SK-N-SH treated with all-trans-retinoic acid at 6 μM for 48 hours (cell line): ENCODE measurements at regions not wholly inside any gene's neighbourhood (a gene's known extent, or its start where the extent isn't known, plus 50 kb on each side); places are given as distances from the start of the nearest gene placed in this dataset.

ENCODE experiments used
- ATAC-seq: fragments of 200-7000 bp; cut with Tn5 transposase; 3 replicates; pipeline ENCODE4 v1.9.1; 2020; ENCODE audit warnings: mild to moderate bottlenecking, moderate library complexity
- ARNTL ChIP-seq: fragments of 450-650 bp; formaldehyde crosslinking; IDR thresholded peaks from 2 replicates; pipeline ENCODE4 v1.5.0; 2020; ENCODE audit warnings: low read depth, mild to moderate bottlenecking, moderate library complexity, borderline replicate concordance
- CSDC2 ChIP-seq: fragments of 250-450 bp; sonication (Bioruptor Pico); IDR thresholded peaks from 2 replicates; pipeline ENCODE4 v1.5.0; 2020; ENCODE audit warnings: mild to moderate bottlenecking, moderate library complexity
- ESRRG ChIP-seq: fragments of 250-450 bp; sonication (Bioruptor Pico); IDR thresholded peaks from 2 replicates; pipeline ENCODE4 v1.6.1; 2021; ENCODE audit warnings: mild to moderate bottlenecking
- GLIS3 ChIP-seq: fragments of 250-450 bp; sonication (Bioruptor Pico); IDR thresholded peaks from 2 replicates; pipeline ENCODE4 v1.5.0; 2020; ENCODE audit warnings: mild to moderate bottlenecking, moderate library complexity
- ISL1 ChIP-seq: fragments of 250-450 bp; sonication (Bioruptor Pico); IDR thresholded peaks from 2 replicates; pipeline ENCODE4 v2.1.2; 2022; ENCODE audit warnings: mild to moderate bottlenecking, moderate library complexity
- OSR1 ChIP-seq: fragments of 250-450 bp; sonication (Bioruptor Pico); IDR thresholded peaks from 2 replicates; pipeline ENCODE4 v1.8.0; 2022; ENCODE audit warnings: moderate library complexity, mild to moderate bottlenecking, inconsistent platforms
- PPARA ChIP-seq: fragments of 250-450 bp; sonication (Bioruptor Pico); IDR thresholded peaks from 2 replicates; pipeline ENCODE4 v1.5.0; 2020; ENCODE audit warnings: mild to moderate bottlenecking, borderline replicate concordance
- RARB ChIP-seq: fragments of 250-450 bp; sonication (Bioruptor Pico); IDR thresholded peaks from 2 replicates; pipeline ENCODE4 v1.8.0; 2021; ENCODE audit warnings: mild to moderate bottlenecking, moderate library complexity
- SNAI2 ChIP-seq: fragments of 250-450 bp; sonication (Bioruptor Pico); IDR thresholded peaks from 2 replicates; pipeline ENCODE4 v1.5.0; 2020; ENCODE audit warnings: mild to moderate bottlenecking, moderate library complexity
- TCF4 ChIP-seq: fragments of 250-450 bp; sonication (Bioruptor Pico); IDR thresholded peaks from 2 replicates; pipeline ENCODE4 v1.8.0; 2021; ENCODE audit warnings: mild to moderate bottlenecking, moderate library complexity, borderline replicate concordance
- TOX ChIP-seq: fragments of 250-450 bp; sonication (Bioruptor Pico); IDR thresholded peaks from 2 replicates; pipeline ENCODE4 v1.8.0; 2021; ENCODE audit warnings: mild to moderate bottlenecking, moderate library complexity, borderline replicate concordance
- ZC3H10 ChIP-seq: fragments of 250-450 bp; sonication (Bioruptor Pico); IDR thresholded peaks from 2 replicates; pipeline ENCODE4 v1.5.1; 2021; ENCODE audit warnings: mild to moderate bottlenecking, moderate library complexity
- ZFP30 ChIP-seq: fragments of 450-650 bp; formaldehyde crosslinking; IDR thresholded peaks from 2 replicates; pipeline ENCODE4 v1.5.0; 2022; ENCODE audit warnings: mild to moderate bottlenecking, moderate library complexity
- ZNF565 ChIP-seq: fragments of 450-650 bp; formaldehyde crosslinking; conservative IDR thresholded peaks from 2 replicates; pipeline ENCODE4 v1.5.0; 2020; ENCODE audit warnings: low read depth, mild to moderate bottlenecking, moderate library complexity
- ZNF70 ChIP-seq: fragments of 450-650 bp; formaldehyde crosslinking; IDR thresholded peaks from 2 replicates; pipeline ENCODE4 v1.5.0; 2020; ENCODE audit warnings: mild to moderate bottlenecking, moderate library complexity
- ZNF8 ChIP-seq: fragments of 450-650 bp; formaldehyde crosslinking; IDR thresholded peaks from 2 replicates; pipeline ENCODE4 v1.5.0; 2020; ENCODE audit warnings: mild to moderate bottlenecking, moderate library complexity
- TF ChIP-seq, protein P1 (sequence below): fragments of 250-450 bp; sonication (Bioruptor Pico); IDR thresholded peaks from 2 replicates; pipeline ENCODE4 v1.8.0; 2021; ENCODE audit warnings: low read depth, mild to moderate bottlenecking, moderate library complexity, borderline replicate concordance
- TF ChIP-seq, protein P2 (sequence below): fragments of 250-450 bp; sonication (Bioruptor Pico); IDR thresholded peaks from 2 replicates; pipeline ENCODE4 v1.5.1; 2021; ENCODE audit warnings: mild to moderate bottlenecking, moderate library complexity
- TF ChIP-seq, protein P3 (sequence below): fragments of 250-450 bp; sonication (Bioruptor Pico); IDR thresholded peaks from 2 replicates; pipeline ENCODE4 v1.5.1; 2020; ENCODE audit warnings: low read depth, mild to moderate bottlenecking, moderate library complexity
- TF ChIP-seq, protein P4 (sequence below): fragments of 250-450 bp; sonication (Bioruptor Pico); IDR thresholded peaks from 2 replicates; pipeline ENCODE4 v1.5.0; 2020; ENCODE audit warnings: mild to moderate bottlenecking, moderate library complexity
- TF ChIP-seq, protein P5 (sequence below): fragments of 250-450 bp; sonication (Bioruptor Pico); IDR thresholded peaks from 2 replicates; pipeline ENCODE4 v1.8.0; 2020; ENCODE audit warnings: mild to moderate bottlenecking, moderate library complexity, borderline replicate concordance

DNA sequence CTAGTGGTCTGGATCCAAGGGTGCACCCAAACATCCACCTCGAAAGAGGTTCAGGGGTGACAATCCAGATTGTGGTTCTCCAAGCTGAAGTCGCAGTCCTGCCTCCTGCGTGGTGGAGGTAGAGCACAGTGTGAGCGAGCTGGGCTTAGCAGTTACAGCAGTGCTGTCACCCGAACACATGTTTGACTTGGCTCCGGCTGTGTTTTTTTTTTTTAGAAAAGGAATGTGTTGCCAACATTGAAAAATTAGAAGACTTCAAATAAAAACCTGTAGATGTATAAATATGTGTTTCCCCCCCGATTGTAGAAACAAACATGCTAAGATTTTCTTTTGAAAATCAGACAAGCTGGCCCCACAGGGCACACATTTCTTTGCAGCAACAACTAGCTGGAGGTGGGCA lies 530.8 kb downstream of the SHQ1 start:
- ATAC-seq, result peak; percentile 35; the same call in 1 of the 3 replicates

DNA sequence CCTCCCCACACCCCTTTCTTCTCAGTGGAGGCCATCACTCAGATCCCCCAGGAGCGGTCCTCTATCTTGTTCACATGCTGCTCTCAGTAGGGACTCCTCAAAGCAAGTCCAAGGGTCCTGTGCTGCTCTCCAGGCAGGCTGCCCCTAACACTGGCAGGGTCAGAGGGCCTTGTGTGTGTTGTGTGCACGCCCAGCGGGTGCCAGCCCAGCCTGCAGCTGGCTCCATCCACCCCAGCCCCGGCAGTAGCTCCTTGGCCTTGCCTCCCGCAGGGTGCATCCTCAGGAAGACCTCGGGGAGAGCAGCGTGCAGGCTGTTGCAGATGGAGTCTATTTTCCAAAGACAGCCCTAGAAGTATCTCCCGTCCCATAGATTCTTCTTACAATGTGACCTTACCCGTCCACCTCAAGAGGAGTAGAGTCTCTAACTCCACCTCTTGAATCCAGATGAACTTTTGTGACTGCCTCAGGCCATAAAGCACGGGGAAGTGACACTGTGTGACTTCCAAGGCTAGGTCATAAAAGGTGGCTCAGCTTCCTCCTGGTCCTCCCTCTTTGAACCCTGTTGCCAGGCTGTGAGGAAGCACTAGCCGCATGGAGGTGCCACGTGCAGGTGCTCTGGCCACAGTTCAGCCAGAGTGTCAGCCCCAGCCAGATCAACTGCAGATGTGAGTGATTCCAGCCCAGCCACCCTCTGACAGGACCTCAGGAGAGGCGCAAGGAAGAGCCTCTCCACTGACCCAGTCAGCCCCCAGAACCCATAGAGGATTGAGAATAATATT lies 531.6 kb downstream of the SHQ1 start:
- no peak for ATAC-seq
- TF ChIP-seq ZFP30 (no peak), SNAI2 (CRISPR knock-in tag) (no peak), TCF4 (no peak), TOX (CRISPR knock-in tag) (no peak), ZNF70 (CRISPR knock-in tag) (no peak), PPARA (CRISPR knock-in tag) (no peak), CSDC2 (CRISPR knock-in tag) (no peak), OSR1 (CRISPR knock-in tag) (no peak), ISL1 (CRISPR knock-in tag) (no peak)
- TF ChIP-seq, protein P1, sequence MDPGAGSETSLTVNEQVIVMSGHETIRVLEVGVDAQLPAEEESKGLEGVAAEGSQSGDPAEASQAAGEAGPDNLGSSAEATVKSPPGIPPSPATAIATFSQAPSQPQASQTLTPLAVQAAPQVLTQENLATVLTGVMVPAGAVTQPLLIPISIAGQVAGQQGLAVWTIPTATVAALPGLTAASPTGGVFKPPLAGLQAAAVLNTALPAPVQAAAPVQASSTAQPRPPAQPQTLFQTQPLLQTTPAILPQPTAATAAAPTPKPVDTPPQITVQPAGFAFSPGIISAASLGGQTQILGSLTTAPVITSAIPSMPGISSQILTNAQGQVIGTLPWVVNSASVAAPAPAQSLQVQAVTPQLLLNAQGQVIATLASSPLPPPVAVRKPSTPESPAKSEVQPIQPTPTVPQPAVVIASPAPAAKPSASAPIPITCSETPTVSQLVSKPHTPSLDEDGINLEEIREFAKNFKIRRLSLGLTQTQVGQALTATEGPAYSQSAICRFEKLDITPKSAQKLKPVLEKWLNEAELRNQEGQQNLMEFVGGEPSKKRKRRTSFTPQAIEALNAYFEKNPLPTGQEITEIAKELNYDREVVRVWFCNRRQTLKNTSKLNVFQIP (CRISPR knock-in tag), result no peak
- TF ChIP-seq, protein P2, sequence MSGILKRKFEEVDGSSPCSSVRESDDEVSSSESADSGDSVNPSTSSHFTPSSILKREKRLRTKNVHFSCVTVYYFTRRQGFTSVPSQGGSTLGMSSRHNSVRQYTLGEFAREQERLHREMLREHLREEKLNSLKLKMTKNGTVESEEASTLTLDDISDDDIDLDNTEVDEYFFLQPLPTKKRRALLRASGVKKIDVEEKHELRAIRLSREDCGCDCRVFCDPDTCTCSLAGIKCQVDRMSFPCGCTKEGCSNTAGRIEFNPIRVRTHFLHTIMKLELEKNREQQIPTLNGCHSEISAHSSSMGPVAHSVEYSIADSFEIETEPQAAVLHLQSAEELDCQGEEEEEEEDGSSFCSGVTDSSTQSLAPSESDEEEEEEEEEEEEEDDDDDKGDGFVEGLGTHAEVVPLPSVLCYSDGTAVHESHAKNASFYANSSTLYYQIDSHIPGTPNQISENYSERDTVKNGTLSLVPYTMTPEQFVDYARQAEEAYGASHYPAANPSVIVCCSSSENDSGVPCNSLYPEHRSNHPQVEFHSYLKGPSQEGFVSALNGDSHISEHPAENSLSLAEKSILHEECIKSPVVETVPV, result no peak

More for the DNA sequence above, 530.8 kb downstream of the SHQ1 start:
- TF ChIP-seq CSDC2 (CRISPR knock-in tag) (no peak), ZNF565 (CRISPR knock-in tag) (no peak), ESRRG (CRISPR knock-in tag) (no peak), RARB (no peak), GLIS3 (CRISPR knock-in tag) (no peak), ZNF8 (no peak), ZC3H10 (CRISPR knock-in tag) (no peak), OSR1 (CRISPR knock-in tag) (no peak), ZNF70 (CRISPR knock-in tag) (no peak), TOX (CRISPR knock-in tag) (no peak), ZFP30 (no peak), TCF4 (no peak), ISL1 (CRISPR knock-in tag) (no peak), ARNTL (CRISPR knock-in tag) (no peak)
- TF ChIP-seq, protein P3, sequence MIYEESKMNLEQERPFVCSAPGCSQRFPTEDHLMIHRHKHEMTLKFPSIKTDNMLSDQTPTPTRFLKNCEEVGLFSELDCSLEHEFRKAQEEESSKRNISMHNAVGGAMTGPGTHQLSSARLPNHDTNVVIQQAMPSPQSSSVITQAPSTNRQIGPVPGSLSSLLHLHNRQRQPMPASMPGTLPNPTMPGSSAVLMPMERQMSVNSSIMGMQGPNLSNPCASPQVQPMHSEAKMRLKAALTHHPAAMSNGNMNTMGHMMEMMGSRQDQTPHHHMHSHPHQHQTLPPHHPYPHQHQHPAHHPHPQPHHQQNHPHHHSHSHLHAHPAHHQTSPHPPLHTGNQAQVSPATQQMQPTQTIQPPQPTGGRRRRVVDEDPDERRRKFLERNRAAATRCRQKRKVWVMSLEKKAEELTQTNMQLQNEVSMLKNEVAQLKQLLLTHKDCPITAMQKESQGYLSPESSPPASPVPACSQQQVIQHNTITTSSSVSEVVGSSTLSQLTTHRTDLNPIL (CRISPR knock-in tag), result no peak
- TF ChIP-seq, protein P4, sequence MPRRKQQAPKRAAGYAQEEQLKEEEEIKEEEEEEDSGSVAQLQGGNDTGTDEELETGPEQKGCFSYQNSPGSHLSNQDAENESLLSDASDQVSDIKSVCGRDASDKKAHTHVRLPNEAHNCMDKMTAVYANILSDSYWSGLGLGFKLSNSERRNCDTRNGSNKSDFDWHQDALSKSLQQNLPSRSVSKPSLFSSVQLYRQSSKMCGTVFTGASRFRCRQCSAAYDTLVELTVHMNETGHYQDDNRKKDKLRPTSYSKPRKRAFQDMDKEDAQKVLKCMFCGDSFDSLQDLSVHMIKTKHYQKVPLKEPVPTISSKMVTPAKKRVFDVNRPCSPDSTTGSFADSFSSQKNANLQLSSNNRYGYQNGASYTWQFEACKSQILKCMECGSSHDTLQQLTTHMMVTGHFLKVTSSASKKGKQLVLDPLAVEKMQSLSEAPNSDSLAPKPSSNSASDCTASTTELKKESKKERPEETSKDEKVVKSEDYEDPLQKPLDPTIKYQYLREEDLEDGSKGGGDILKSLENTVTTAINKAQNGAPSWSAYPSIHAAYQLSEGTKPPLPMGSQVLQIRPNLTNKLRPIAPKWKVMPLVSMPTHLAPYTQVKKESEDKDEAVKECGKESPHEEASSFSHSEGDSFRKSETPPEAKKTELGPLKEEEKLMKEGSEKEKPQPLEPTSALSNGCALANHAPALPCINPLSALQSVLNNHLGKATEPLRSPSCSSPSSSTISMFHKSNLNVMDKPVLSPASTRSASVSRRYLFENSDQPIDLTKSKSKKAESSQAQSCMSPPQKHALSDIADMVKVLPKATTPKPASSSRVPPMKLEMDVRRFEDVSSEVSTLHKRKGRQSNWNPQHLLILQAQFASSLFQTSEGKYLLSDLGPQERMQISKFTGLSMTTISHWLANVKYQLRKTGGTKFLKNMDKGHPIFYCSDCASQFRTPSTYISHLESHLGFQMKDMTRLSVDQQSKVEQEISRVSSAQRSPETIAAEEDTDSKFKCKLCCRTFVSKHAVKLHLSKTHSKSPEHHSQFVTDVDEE (CRISPR knock-in tag), result no peak
- TF ChIP-seq, protein P1 (CRISPR knock-in tag), result no peak
- TF ChIP-seq, protein P2, result no peak
- TF ChIP-seq, protein P5, sequence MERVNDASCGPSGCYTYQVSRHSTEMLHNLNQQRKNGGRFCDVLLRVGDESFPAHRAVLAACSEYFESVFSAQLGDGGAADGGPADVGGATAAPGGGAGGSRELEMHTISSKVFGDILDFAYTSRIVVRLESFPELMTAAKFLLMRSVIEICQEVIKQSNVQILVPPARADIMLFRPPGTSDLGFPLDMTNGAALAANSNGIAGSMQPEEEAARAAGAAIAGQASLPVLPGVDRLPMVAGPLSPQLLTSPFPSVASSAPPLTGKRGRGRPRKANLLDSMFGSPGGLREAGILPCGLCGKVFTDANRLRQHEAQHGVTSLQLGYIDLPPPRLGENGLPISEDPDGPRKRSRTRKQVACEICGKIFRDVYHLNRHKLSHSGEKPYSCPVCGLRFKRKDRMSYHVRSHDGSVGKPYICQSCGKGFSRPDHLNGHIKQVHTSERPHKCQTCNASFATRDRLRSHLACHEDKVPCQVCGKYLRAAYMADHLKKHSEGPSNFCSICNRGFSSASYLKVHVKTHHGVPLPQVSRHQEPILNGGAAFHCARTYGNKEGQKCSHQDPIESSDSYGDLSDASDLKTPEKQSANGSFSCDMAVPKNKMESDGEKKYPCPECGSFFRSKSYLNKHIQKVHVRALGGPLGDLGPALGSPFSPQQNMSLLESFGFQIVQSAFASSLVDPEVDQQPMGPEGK (CRISPR knock-in tag), result no peak
